Erythroblast (primary cell): ENCODE measurements at regions not wholly inside any gene's neighbourhood (a gene's known extent, or its start where the extent isn't known, plus 50 kb on each side); places are given as distances from the start of the nearest gene placed in this dataset.

Experiments used
- GATA1 ChIP-seq: IDR thresholded peaks from 2 replicates; pipeline ENCODE4 v1.6.1; 2011; ENCODE audit warnings: low read depth, mild to moderate bottlenecking, control low read depth, low read length, moderate library complexity
- POLR2A ChIP-seq: IDR thresholded peaks from 2 replicates; pipeline ENCODE4 v1.6.1; 2011; ENCODE audit warnings: mild to moderate bottlenecking, low read length

DNA sequence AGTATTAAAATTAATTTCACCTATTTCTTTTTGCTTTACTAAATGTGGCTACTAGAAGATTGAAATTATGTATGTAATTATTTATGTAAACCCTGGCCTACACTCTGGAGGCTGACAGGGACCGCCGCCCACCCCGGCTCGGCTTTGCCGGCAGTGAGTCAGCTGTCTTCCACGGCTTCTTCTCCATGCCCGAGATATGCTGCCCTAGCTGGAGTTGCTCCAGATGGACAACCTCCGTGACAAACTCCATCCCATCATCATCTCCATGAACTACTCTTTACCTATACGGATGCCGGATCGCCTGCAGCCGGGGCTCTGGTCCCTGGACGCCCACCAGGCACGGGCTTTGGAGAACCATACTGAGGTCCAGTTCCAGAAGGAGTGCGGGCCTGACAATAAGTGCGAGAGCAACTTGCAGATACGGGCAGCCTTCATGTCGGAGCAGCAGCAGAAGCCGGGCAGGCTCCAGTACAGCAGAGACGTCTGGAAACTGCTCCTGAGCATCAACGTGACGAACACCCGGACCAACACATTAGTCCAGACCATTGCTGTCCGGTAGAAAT lies 86.9 kb upstream of the NID2 start:
- TF ChIP-seq POLR2A (no peak), GATA1 (no peak)
